HG03432 (cell line): ENCODE measurements at regions not wholly inside any gene's neighbourhood (a gene's known extent, or its start where the extent isn't known, plus 50 kb on each side); places are given as distances from the start of the nearest gene placed in this dataset.

Experiments
- ATAC-seq: cut with Tn5 transposase; IDR thresholded peaks from one replicate; pipeline ENCODE4 v1.9.1; 2021; ENCODE audit warnings: mild to moderate bottlenecking, moderate library complexity; ENCODE audit not compliant: unreplicated experiment

DNA sequence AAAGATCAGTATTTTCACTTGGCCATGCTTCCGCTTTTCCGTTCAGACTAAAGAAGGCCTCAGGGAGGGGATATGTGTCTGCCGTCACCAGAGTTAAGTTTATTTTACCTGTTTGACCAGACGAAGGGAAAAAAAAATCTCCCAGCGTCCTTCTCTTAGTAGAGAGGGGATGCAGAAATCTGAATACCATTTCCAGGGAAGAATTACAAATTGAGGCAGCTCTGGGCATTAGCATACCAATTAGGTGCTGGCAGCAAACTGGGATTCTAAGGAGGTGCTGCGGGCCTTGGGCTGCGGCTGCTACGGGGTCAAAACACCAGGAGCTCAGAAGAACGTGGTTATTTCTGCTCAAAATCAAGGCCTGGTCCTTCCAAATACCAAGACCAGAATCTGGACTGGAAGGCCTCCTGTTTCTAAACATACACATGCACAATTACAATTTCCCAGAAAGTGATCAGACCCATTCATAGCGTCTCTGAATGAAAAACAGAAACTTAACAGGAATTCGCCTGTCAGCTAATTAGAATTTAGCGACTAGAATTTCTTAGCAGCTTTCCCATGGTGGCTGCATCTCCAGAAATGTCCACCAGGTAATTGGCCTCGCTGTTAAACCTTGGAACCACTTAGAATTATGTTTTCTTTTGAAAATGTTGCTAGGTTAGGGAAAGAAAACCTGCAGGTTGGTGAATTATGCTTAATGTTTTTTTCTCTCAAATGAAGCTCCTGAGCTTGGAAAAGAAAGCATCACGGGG is 617.0 kb downstream of the VRK1 start:
- ATAC-seq, result no peak

DNA sequence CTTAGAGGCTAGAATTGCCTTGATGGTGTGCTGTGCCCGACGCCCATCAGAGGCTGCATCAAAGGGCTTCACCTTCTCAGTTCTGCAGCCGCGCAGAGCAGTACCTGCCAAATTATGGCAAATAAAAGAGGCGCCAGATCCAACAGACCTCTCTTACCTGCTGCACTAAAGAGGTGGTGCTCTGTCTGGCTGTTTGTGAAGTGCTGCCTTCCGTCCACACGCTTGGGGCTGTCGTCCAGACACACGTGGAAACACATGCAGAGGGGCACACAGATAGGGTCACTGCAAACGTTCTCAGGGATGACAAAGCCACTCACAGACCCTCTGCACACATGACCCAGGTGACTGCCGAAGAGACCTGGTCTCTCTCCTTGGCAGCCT is 617.5 kb downstream of the VRK1 start:
- no peak for ATAC-seq

DNA sequence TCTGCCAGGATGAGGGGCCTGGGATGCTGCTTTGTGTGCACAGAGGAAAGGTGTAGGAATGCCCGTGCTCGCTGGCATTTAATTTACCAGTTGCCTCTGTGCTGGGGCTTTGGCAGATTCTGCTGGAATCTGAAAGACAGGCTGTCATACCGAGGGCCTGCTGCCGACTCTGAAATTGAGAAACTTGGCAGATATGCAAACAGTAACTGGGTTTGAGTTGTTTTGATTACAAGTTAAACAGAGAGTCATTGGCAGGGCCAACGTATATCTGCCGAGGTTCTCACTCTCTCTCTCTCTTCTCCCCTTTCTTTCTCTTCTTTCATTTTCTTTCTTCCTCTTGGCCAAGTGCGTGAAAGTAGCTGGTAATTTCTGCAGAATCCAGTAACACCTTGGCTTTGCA is 618.7 kb downstream of the VRK1 start:
- no peak for ATAC-seq

DNA sequence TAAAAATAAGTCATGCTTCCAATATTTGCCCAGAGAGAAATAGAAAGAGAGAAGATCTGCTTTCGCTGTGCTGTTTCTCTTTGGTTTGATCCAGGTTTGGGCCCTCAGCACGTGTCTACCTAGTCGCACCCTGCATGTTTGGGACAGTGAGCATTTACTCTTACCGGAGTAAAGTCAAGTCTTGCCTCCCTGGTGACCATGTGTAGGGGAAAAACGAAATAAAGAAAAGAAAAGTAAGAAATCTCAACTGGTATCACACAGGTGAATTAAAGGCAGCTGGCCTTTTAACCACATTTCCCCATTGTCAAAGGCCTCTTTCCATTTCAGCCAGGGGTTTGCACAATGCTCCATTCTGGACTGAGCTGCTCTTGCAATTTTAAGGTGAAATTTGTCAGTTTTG is 619.4 kb downstream of the VRK1 start:
- no peak for ATAC-seq

DNA sequence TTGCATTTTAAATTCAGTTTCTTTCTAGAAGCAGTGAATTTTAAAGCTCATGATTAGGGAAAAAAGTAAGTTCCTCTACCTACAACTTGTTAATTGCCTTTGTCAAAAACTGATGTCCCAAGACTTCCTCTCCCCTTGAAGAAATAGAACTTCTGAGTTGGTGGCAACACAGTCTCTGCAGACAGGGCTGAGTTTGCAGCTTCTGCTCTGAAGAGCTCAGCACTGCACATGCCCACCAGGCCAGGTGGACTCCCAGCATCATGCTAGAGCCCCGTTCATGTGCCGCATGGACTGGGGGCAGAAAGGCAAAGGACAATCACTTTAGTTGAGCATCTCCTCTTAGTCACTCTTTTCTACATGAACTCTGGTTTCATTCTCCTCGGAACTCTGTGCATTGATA is 620.1 kb downstream of the VRK1 start:
- no peak for ATAC-seq

DNA sequence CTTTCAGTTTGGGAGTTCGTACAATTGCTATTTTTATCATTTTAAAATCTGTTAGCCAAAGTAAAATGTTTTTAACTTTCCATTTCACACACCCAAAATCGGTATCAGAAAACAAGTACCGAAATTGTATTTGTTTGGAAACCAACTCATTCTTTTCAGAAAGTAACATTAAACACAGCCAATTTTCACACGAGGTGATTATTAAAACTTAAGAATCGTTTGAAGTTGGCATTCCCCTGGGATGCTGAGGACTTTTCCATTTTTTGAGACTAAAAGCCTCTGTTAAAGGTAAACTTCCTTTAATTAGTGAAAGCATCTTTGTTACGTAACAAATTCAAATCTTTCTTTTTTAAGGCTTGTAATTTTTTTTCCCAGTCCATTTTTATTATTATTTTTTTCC is 623.0 kb downstream of the VRK1 start:
- no peak for ATAC-seq

DNA sequence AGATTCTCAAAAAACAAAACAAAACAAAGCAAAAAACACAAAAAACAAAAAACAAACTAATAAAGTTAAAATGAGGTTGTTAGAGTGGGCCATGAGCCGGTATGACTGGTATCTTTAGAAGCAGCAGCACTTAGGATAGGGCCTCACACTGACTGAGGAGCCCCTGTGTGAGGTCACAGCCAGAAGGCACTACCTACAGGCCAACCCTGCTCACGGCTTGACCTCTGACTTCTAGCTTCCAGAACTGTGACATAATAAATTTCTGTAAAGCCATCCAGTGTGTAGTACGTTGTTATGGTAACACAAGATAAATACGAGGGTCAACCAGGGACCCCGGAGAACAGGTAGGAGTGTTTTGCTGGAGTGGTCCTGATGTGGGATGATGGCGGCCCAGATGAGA is 629.6 kb downstream of the VRK1 start:
- peak; percentile 40 for ATAC-seq

DNA sequence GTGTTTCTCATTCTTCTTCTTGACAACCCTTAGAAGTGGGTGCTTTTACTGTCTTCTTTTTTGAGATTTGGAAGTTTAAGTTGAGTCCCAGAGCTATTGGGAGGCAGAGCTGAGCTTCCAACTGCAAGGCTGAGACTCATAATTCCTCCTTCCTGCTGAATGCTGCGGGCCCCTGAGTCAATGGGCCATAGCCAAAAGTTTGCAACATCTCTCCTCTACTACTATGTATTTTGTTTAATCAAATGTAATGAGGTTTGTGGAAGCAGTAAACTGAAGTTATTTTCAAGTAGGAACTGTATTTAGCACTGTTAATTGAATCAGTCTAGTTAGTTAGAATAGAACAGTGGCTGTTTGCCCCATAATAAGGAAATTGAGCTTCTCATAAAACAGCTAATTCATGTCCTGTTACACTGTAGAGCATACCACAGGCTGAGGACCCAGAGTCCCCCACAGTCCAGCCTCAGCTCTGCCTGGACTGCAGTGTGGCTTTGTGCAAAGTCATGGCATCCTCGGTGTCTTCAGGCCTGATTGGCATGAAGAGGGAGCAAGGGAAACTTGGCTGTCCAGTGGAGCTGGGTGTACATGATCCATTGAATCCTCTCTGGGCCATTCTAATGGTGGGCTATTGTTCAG is 631.7 kb downstream of the VRK1 start:
- no peak for ATAC-seq

DNA sequence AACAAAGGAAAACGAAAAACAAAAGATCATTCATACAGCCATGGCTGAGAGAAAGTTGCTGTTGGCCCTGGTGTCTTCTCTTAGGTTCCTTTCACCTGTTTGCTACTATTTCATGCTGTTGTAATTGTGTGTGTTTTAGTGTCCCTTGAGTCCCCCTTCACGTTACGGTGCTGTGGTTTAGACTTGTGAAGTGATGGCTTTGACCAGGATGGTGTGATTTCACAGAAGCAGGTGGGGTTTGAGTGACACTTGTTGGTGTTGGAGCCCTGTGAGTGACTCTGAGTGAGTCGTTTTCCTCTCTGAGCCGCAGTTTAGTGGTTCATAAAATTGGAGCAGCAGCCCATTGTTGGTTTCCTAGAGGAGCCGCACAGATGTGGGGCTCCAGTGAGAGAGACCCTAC is 635.4 kb downstream of the VRK1 start:
- no peak for ATAC-seq

DNA sequence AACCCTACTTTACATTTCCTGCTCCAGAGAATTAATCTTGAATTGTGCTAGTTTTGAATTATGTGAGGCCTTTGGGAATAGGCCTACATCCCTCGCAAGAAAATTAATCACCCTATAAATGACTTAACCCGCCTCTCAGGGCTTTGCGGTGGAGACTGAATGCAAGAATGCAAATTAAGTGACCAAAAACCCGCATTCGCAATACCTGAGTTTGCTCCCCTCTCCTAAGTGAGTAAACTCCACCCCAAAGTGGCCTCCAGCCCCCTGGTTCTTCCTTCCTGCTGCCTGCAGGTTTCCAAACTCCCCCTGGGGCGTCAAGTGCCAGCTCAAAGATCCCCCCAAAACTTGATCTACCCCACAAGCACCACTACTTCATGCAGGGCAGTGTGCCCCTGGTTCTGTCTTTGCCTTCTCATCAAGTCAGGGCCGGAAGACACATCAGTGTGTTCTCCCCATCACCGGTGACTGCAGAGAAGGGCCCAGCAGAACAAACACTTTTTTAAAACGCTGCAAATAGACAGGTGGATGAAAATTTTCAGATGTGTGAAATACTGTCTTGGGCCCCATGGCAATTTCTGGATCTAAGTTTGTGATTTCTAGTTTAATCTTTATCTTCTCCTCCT is 644.7 kb downstream of the VRK1 start:
- ATAC-seq, result no peak

DNA sequence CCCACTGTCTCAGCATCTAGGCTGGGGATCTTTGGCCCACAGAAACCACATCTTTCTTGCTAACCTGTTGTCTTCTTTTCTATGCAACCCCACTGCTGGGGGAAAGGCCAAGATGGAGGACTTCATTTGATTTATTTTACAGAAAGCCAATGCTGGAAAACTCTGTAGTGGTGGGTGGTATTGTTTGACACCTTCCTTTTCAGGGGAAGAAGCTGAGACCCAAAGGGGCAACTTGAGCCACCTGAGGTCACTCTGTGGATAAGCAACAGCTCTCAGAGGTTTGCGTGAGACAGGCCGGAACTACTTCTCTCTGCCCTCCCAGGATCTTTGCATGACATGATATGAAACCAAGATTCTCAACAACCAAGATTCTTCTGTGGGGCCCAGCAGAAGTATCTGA is 645.2 kb downstream of the VRK1 start:
- no peak for ATAC-seq

DNA sequence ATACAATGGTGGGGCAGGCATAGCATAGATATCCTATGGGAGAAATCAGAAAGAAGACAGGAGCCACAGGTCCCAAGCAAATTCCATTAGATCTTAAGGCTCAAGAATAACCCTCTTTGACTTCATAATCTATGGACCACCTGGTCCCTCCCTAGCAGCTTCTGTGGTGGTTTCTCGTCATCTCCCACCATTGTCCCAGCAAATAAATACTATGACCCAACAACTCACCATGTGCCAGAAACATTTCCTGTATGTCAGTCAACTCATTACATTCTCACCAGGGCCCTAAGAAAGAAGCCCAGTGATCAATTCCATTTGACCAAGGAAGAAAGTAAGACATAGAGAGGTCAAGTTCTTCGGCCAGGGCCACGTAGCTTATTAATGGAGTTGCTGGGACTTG is 646.2 kb downstream of the VRK1 start:
- no peak for ATAC-seq

DNA sequence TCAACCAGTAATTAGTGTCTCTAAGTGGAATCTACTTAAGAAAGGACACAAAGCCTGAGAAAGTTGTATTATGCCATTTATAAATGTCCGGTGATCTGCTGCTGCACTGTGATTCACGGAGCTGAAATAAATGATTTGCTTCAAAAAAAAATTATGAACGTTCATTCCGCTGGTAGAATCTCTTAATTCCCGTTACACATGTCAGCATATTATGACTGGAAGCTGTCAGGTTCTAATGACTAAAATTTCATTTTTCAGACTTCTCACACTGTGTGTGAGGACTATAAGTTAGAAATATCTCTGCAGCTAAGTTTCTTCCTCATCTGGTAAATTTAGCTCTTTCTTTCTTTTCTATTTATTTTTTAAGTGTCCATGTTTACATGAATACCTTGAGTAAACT is 647.1 kb downstream of the VRK1 start:
- no peak for ATAC-seq

DNA sequence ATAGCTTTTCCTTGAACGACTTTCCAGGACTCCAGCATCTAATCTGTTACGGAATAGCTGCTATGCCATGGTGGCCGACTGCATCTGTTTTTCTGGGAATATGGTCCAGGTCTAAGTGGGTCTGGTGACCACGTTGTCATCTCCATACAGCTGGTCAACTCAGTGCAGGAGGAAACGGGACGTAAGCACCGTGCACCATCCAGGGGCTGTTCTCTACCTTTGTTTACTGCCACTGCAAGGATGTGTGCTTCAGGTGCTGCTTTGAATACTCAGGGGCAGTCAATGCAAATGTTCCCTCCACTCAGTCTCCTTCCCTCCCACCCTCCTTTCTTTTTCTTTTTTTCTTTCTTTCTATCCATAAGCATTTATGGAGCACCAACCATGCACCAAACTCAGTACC is 648.2 kb downstream of the VRK1 start:
- no peak for ATAC-seq

DNA sequence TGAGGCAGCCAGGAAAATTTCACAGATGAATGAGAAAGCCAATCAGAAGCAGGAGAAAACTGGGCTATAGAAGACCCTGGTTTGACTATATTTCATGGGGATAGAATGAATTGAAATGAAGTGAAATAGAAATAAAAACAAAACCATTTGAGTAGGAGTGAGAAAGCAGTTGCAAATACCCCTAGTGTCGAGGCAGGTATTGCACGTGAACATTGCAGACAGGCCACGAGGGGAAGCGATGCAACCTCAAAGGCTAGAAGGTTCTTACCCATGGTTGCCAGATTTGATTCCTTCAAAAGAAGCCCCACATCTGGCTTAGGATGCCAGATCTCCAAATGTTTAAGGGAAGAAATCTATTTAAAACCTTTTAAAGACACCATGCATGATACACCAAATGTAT is 648.9 kb downstream of the VRK1 start:
- no peak for ATAC-seq

DNA sequence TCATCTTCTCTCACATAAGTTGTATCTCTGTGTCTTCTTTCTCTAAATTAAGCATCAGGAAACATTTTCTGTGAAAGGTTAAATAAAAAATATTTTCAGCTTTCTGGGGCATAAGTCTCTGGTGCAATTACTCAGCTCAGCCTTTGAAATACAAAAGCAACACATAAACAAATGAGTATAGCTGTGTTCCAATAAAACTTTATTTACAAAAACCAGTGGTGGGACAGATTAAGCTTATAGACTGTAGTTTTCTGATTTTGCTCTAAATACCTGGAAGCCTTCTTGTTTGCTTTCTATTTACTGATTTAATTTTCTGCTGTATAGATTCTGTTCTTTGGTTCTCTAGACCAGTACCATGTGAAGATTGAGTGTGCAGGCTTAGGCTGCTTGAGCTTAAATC is 655.1 kb downstream of the VRK1 start:
- no peak for ATAC-seq

DNA sequence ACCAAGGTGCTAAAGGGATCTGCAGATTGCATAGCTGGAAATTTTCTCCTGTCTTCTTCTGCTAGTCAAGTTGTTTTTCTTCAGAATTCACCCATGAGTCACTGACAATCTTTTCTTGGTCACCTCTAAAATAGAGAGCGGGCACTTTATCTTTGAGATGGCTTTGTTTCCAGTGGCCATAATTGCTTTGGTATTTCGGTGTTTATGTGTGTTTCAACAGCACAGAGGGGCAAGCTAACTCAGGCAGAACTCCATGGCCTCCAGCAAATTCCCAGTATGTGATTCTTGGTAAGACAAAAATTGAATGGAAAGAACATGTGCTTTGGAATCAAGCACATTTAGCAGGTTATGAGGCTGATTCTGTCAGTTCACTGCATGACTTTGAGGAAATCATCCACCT is 656.8 kb downstream of the VRK1 start:
- ATAC-seq, result no peak

DNA sequence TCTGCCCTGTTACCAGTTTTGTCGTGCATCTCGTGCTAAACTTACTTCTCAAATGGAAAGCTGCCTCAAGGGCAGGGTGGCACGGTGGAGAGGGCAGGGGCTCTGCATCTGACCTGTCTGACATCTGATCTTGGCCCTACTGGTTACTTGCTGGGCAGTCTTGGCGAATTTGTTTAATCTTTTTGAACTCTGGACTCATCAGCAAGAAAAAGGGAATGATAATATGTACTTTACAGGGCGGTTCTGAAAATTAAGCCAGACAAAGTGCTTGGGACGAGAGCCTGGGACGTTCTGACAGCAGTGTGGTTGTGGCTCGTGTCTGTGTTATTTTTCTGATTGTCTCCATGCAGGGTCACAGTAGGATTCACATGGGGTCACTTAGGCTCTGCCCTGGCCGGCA is 659.3 kb downstream of the VRK1 start:
- no peak for ATAC-seq

DNA sequence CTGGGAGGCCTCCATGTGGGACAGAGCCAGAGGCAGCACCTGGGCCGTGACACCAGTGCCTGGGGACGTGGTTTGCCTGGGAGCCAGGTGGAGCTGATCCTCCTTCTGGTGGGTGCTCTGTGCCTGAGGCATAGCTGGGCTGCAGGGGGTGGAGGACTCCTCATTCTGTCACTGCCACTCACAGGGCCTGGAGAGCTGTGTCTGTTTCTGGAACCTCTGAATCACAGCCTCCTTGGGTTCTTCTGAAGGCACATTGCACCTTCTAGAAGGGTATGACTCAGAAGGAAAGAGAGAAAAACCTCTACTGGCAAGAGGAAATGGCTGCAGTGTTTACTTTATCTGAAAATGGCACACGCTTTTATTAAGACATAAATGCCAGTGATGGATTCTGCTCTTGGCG is 659.8 kb downstream of the VRK1 start:
- peak; percentile 59 for ATAC-seq

DNA sequence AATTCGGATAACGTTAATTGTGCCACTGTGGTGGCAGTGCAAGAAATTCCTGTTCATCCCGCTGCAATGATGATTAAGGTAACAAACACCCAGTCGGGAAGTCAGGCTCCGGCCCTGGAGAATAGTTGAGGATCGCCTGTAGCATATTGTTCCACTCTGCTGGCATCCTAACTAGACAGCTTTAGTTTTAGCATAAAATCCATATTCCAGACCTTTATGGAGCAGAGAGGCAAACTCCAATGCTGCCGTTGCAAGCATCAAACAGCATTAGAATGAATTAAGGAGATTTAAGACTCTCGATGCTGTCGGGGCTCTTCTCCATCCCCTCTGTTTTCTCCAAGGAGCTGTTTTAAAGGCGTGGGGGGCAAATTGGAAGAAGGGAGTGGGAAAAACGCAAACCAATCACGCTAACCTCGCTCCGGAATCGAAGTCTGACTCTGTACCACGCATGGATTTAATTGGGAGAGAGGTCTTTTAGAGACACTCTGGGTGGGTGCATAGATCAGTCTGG is 660.4 kb downstream of the VRK1 start:
- ATAC-seq, result no peak

DNA sequence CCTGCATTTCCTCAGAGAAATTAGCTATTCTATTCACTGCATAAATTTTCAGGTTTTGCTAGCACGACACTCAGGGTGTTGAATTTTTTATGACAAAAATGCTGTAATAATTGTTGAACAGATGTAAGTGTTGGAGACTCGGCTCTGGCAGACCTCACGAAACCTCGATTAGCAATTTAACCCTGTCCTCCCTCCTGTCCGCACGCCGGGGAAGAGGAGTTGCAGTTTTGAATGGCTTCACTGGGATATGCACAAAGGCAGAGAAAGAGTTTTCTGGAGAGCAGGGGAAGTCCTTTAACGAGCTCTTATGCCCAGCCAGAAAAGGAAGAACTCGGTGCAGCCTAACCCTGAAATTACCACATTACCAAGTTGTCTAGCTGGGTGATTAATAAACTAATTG is 661.1 kb downstream of the VRK1 start:
- ATAC-seq, result no peak
